Mesodermal cell (in vitro differentiated cells): ENCODE measurements at regions not wholly inside any gene's neighbourhood (a gene's known extent, or its start where the extent isn't known, plus 50 kb on each side); places are given as distances from the start of the nearest gene placed in this dataset.

Experiments used
- H3K27ac ChIP-seq: 2 replicates; pipeline ENCODE4 v1.7.0; 2013; ENCODE audit warnings: mild to moderate bottlenecking, low read depth, low read length, moderate library complexity; ENCODE audit not compliant: severe bottlenecking
- H3K36me3 ChIP-seq: 2 replicates; pipeline ENCODE4 v1.7.1; 2013; ENCODE audit warnings: mild to moderate bottlenecking, low read length, moderate library complexity; ENCODE audit not compliant: control insufficient read depth, insufficient read depth
- H3K4me1 ChIP-seq: one replicate; pipeline ENCODE4 v1.7.1; 2013; ENCODE audit warnings: mild to moderate bottlenecking, low read length; ENCODE audit not compliant: insufficient read depth, control insufficient read depth, poor library complexity, severe bottlenecking
- H3K4me3 ChIP-seq: 2 replicates; pipeline ENCODE4 v1.7.0; 2013; ENCODE audit warnings: low read length, control low read depth, mild to moderate bottlenecking; ENCODE audit not compliant: insufficient read depth, poor library complexity, severe bottlenecking; ENCODE audit errors: extremely low read depth
- H3K9me3 ChIP-seq: 2 replicates; pipeline ENCODE4 v1.7.1; 2013; ENCODE audit warnings: mild to moderate bottlenecking, low read length, moderate library complexity; ENCODE audit not compliant: control insufficient read depth
- WGBS, 2 experiments: methylation state at CpG; one replicate each; pipeline ENCODE4 v1.1.5; 2013; ENCODE audit warnings: missing lambda C conversion rate in 2 of 2; ENCODE audit not compliant: insufficient coverage in 2 of 2; 5-methylcytosine and 5-hydroxymethylcytosine counted together

GRCh38 chr12:73180734-73181133, 908.6 kb downstream of the TRHDE start:
- WGBS, 2 experiments, result 100% methylated on average over 1 to 2 of the region's 3 CpGs
- Histone ChIP-seq H3K4me3 (no peak overlapping the region), H3K36me3 (no peaks in the 10 kb centered on the region), H3K9me3 (peaks cover 5% of the 10 kb centered on the region), H3K4me1 (no peaks in the 10 kb centered on the region), H3K27ac (no peak overlapping the region)

DNA sequence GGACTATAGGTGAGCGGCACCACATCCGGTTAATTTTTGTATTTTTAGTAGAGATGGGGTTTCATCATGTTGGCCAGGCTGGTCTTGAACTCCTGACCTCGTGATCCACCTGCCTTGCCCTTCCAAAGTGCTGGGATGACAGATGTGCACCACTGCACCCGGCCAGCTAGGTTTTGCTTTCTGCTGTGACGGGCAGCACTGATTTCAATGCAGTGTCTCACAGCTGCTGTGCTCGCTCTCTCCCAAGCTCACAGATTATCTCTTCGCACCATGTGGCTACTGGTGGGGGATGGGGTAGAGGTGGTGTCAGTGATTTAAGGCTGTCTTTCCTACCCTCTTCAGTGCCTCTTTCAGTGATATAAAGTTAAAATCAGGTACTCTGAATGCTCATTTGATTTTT, 909.1 kb downstream of the TRHDE start:
- H3K4me1 ChIP-seq, result no peaks in the 10 kb centered on the region
- no peak overlapping the region for H3K4me3 ChIP-seq
- peaks cover 11% of the 10 kb centered on the region for H3K9me3 ChIP-seq
- H3K27ac ChIP-seq, result no peak overlapping the region
- no peaks in the 10 kb centered on the region for H3K36me3 ChIP-seq
- WGBS, 2 experiments, result 74 to 81% methylated on average over 3 of the region's 7 CpGs

- H3K4me1 ChIP-seq, result no peaks in the 10 kb centered on the region
- no peak overlapping the region for H3K27ac ChIP-seq
- H3K4me3 ChIP-seq, result no peak overlapping the region
- peaks cover 13% of the 10 kb centered on the region for H3K9me3 ChIP-seq
- H3K36me3 ChIP-seq, result no peaks in the 10 kb centered on the region
- no CpG with 5 or more reads among the region's 1 CpG for WGBS, 2 experiments
Observed at GRCh38 chr12:73185403-73185802, 913.2 kb downstream of the TRHDE start.

GRCh38 chr12:73186272-73186671, 914.1 kb downstream of the TRHDE start:
- Histone ChIP-seq H3K4me1 (no peaks in the 10 kb centered on the region), H3K27ac (no peak overlapping the region), H3K9me3 (peaks cover 13% of the 10 kb centered on the region), H3K36me3 (no peaks in the 10 kb centered on the region), H3K4me3 (no peak overlapping the region)
- WGBS, 2 experiments, result no CpG with 5 or more reads among the region's 2 CpGs

DNA sequence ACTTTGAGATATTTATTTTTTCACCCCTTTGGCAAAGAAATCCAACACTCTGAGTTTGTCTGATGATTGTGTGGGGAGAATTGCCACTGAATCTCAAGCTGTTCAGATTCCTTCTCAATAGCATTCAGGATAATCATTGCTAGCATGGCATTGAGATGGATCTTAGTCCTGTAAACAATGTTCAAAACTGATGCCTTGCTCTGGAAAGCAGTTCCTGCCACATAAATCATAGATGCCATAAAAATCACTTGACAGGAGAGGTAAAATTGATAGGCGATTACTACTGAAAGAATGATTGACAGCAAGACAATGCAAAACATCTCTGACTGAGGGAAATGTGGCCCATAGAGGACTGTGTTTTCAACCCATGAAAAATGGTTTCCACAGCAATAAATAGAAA, 915.6 kb downstream of the TRHDE start:
- no peak overlapping the region for H3K4me3 ChIP-seq
- peaks cover 13% of the 10 kb centered on the region for H3K9me3 ChIP-seq
- no peaks in the 10 kb centered on the region for H3K36me3 ChIP-seq
- WGBS, 2 experiments, result no CpG with 5 or more reads among the region's 1 CpG
- no peak overlapping the region for H3K27ac ChIP-seq
- no peaks in the 10 kb centered on the region for H3K4me1 ChIP-seq

DNA sequence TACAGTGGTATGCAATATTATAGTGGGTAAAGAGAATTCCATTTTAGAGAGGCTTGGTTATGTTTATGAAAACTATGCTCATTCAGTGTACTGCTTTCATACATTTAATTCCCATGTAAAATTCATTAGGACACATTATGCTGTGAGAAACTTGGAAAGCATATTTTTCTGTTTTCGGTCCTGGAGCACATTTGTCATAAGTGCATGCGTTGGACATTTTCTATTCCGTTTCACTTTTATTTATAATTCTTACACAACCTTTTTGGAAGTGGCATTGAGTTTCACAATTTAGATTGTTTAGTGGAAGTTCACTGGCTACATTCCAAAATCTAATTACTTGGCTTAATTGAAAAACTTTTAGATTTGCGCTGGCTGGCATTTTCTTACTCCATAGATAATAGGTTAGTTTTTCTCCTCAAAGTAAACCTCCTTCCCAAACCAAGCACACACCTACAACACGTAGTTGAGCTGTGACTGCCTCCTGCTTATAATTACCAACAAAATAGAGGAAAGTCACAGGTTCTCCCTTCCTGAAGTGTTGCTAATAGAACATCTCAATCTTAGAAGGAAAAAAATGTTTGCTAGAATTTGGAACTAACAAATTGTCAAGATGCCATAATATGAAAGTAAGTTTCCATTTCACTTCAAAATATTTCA, 938.5 kb downstream of the TRHDE start:
- Histone ChIP-seq H3K9me3 (no peaks in the 10 kb centered on the region), H3K4me3 (no peak overlapping the region), H3K27ac (no peak overlapping the region), H3K4me1 (no peaks in the 10 kb centered on the region), H3K36me3 (no peaks in the 10 kb centered on the region)
- 80 to 86% methylated on average over 1 of the region's 5 CpGs for WGBS, 2 experiments

DNA sequence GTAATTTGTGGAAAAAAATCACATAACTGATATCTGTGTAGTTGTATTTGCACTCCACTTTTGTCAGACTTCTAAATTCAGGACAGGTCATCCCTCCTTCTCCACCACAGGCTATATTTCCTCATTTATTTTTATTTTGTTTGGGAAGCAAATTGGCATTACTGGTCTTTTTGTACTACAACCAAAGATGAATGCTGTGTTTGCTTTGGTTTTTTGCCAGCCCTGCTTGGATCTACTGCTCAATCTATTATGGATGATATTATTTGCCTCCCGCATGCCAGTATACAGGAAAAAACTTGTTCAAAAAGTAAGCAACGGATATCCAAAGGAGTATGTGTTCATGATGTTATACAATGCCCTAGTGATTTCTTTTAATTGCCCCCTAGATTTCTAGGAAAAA, 948.8 kb downstream of the TRHDE start:
- 100% methylated on average over 2 of the region's 2 CpGs; no CpG with 5 or more reads in 1 of the 2 experiments for WGBS, 2 experiments
- no peaks in the 10 kb centered on the region for H3K36me3 ChIP-seq
- H3K9me3 ChIP-seq, result no peaks in the 10 kb centered on the region
- H3K27ac ChIP-seq, result no peak overlapping the region
- H3K4me1 ChIP-seq, result no peaks in the 10 kb centered on the region
- H3K4me3 ChIP-seq, result no peak overlapping the region

DNA sequence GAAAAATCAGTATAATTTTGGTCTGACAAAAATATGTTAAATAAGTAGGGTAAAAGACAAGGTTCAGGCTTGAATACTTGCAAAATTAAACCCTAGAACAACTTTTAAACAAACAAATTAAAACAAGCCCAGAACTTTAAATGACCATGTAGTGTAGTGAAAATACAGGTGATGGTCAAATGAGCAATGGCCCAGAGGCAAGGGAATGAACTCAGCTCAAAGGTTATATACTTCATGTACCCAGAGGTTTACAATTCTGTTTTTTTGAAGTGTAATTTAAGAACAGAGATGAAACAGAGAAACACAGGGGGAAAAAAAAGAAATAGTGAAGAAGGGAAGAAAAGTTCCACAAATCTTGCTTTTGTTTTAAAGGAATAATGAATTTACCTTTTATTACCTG, 949.2 kb downstream of the TRHDE start:
- no peak overlapping the region for H3K4me3 ChIP-seq
- H3K4me1 ChIP-seq, result no peaks in the 10 kb centered on the region
- H3K36me3 ChIP-seq, result no peaks in the 10 kb centered on the region
- no peaks in the 10 kb centered on the region for H3K9me3 ChIP-seq
- H3K27ac ChIP-seq, result no peak overlapping the region

- Histone ChIP-seq H3K4me3 (no peak overlapping the region), H3K9me3 (no peaks in the 10 kb centered on the region), H3K36me3 (no peaks in the 10 kb centered on the region), H3K27ac (no peak overlapping the region), H3K4me1 (no peaks in the 10 kb centered on the region)
Observed at GRCh38 chr12:73221836-73222235, 949.7 kb downstream of the TRHDE start.

- Histone ChIP-seq H3K4me1 (no peaks in the 10 kb centered on the region), H3K9me3 (no peaks in the 10 kb centered on the region), H3K27ac (no peak overlapping the region), H3K36me3 (no peaks in the 10 kb centered on the region), H3K4me3 (no peak overlapping the region)
- no CpG with 5 or more reads among the region's 1 CpG for whole genome bisulfite sequencing, 2 experiments
Observed at GRCh38 chr12:73225371-73225937, 953.3 kb downstream of the TRHDE start.

GRCh38 chr12:73225941-73226340, 953.8 kb downstream of the TRHDE start:
- no peaks in the 10 kb centered on the region for H3K9me3 ChIP-seq
- no peak overlapping the region for H3K27ac ChIP-seq
- H3K36me3 ChIP-seq, result no peaks in the 10 kb centered on the region
- H3K4me1 ChIP-seq, result no peaks in the 10 kb centered on the region
- 80 to 83% methylated on average over 1 of the region's 2 CpGs for WGBS, 2 experiments
- no peak overlapping the region for H3K4me3 ChIP-seq
